NCI-H2196 treated with DMSO at 0.1 percent for 48 hours (cell line): ENCODE measurements at regions not wholly inside any gene's neighbourhood (a gene's known extent, or its start where the extent isn't known, plus 50 kb on each side); places are given as distances from the start of the nearest gene placed in this dataset.
"Not testable (repeated sequence)": the region's sequence is repeated elsewhere in the genome, so short reads cannot be mapped to it uniquely, and the experiment has no call there.

Experiments used
- DNase-seq: peaks from one replicate; lab custom pipeline; 2025; ENCODE audit not compliant: unreplicated experiment; lab: John Stamatoyannopoulos, UW

- no peak for DNase-seq
These were observed 261.1 kb downstream of the CDH7 start for GRCh38 chr18:66011916-66012315.

- no peak for DNase-seq
These were observed 255.2 kb downstream of the CDH7 start for GRCh38 chr18:66005831-66006588.

GRCh38 chr18:65998971-65999700, 248.3 kb downstream of the CDH7 start:
- not testable (repeated sequence) for DNase-seq

- DNase-seq = no peak
These were observed 244.4 kb downstream of the CDH7 start for GRCh38 chr18:65995206-65995605.

GRCh38 chr18:65994302-65994701, 243.5 kb downstream of the CDH7 start:
- no peak for DNase-seq

GRCh38 chr18:65990944-65991708, 240.3 kb downstream of the CDH7 start:
- DNase-seq = no peak

- DNase-seq = no peak
These were observed 239.4 kb downstream of the CDH7 start for GRCh38 chr18:65990174-65990690.

- no peak for DNase-seq
These were observed 238.2 kb downstream of the CDH7 start for GRCh38 chr18:65988972-65989371.

GRCh38 chr18:65988386-65988785, 237.6 kb downstream of the CDH7 start:
- no peak for DNase-seq

- DNase-seq = no peak
These were observed 232.9 kb downstream of the CDH7 start for GRCh38 chr18:65983750-65984149.

- DNase-seq = no peak
These were observed 224.7 kb downstream of the CDH7 start for GRCh38 chr18:65975536-65975935.

GRCh38 chr18:65974758-65975157, 223.9 kb downstream of the CDH7 start:
- DNase-seq = no peak

GRCh38 chr18:65968239-65969004, 217.6 kb downstream of the CDH7 start:
- DNase-seq = no peak

- no peak for DNase-seq
These were observed 204.9 kb downstream of the CDH7 start for GRCh38 chr18:65955747-65956146.

GRCh38 chr18:65954372-65954771, 203.6 kb downstream of the CDH7 start:
- DNase-seq = no peak

GRCh38 chr18:65946777-65947176, 196.0 kb downstream of the CDH7 start:
- DNase-seq = no peak

- no peak for DNase-seq
These were observed 192.5 kb downstream of the CDH7 start for GRCh38 chr18:65943268-65943667.

- DNase-seq = no peak
These were observed 192.0 kb downstream of the CDH7 start for GRCh38 chr18:65942854-65943253.

GRCh38 chr18:65942104-65942503, 191.3 kb downstream of the CDH7 start:
- no peak for DNase-seq

- DNase-seq = no peak
These were observed 190.7 kb downstream of the CDH7 start for GRCh38 chr18:65941482-65941881.
